ENCODE measurements at regions not wholly inside any gene's neighbourhood (a gene's known extent, or its start where the extent isn't known, plus 50 kb on each side); places are given as distances from the start of the nearest gene placed in this dataset.
"Not testable (repeated sequence)": the region's sequence is repeated elsewhere in the genome, so short reads cannot be mapped to it uniquely, and the experiment has no call there.

GRCh38 chr16:32085438-32086141 lies 167.5 kb upstream of the TP53TG3D start:
- H3K4me3 ChIP-seq (ENCODE audit: low read length); DNase-seq (ENCODE audit: low read depth): not testable (repeated sequence)

GRCh38 chr16:32115562-32115961 lies 137.5 kb upstream of the TP53TG3D start:
- DNase-seq (ENCODE audit: low read depth): not testable (repeated sequence)
- H3K4me3 ChIP-seq (ENCODE audit: low read length): peak overlapping the region; percentile 55

- peak overlapping the region; percentile 55 for H3K4me3 ChIP-seq (ENCODE audit: low read length)
- no peak for DNase-seq (ENCODE audit: low read depth)
- no peak for TF ChIP-seq CTCF (conservative IDR thresholded peaks at IDR 0.05; ENCODE audit: low read length)
These were observed 137.0 kb upstream of the TP53TG3D start for GRCh38 chr16:32116080-32116479.

- not testable (repeated sequence) for DNase-seq (ENCODE audit: low read depth); H3K4me3 ChIP-seq (ENCODE audit: low read length)
These were observed 136.6 kb upstream of the TP53TG3D start for GRCh38 chr16:32116533-32116932.

- not testable (repeated sequence) for H3K4me3 ChIP-seq (ENCODE audit: low read length); DNase-seq (ENCODE audit: low read depth)
These were observed 132.7 kb upstream of the TP53TG3D start for GRCh38 chr16:32120372-32120771.

- DNase-seq (ENCODE audit: low read depth); H3K4me3 ChIP-seq (ENCODE audit: low read length): not testable (repeated sequence)
These were observed 132.3 kb upstream of the TP53TG3D start for GRCh38 chr16:32120779-32121178.

- not testable (repeated sequence) for DNase-seq (ENCODE audit: low read depth); H3K4me3 ChIP-seq (ENCODE audit: low read length)
These were observed 131.7 kb upstream of the TP53TG3D start for GRCh38 chr16:32121273-32121900.

GRCh38 chr16:32152434-32152833 lies 100.7 kb upstream of the TP53TG3D start:
- H3K4me3 ChIP-seq (ENCODE audit: low read length); DNase-seq (ENCODE audit: low read depth): not testable (repeated sequence)

GRCh38 chr16:32187918-32188669 lies 65.0 kb upstream of the TP53TG3D start:
- not testable (repeated sequence) for H3K4me3 ChIP-seq (ENCODE audit: low read length); DNase-seq (ENCODE audit: low read depth)

- not testable (repeated sequence) for H3K4me3 ChIP-seq (ENCODE audit: low read length); DNase-seq (ENCODE audit: low read depth)
These were observed 50.5 kb upstream of the TP53TG3D start for GRCh38 chr16:32202585-32202984.
